ENCODE measurements at regions not wholly inside any gene's neighbourhood (a gene's known extent, or its start where the extent isn't known, plus 50 kb on each side); places are given as distances from the start of the nearest gene placed in this dataset.

- TF ChIP-seq CTCF (IDR thresholded peaks at IDR 0.05), result no peak
- TF ChIP-seq POLR2A (IDR thresholded peaks at IDR 0.05), result no peak
These were observed 338.3 kb upstream of the NT5E start for GRCh38 chr6:85111481-85112011.
